Bronchial epithelial cell (primary cell): ENCODE measurements at regions not wholly inside any gene's neighbourhood (a gene's known extent, or its start where the extent isn't known, plus 50 kb on each side); places are given as distances from the start of the nearest gene placed in this dataset.

Source experiments
- DNase-seq: peaks from one replicate; pipeline ENCODE4 v3.0.0-alpha.2; 2010; ENCODE audit warnings: low read depth
- FAIRE-seq: peaks from 2 replicates; lab custom pipeline; 2011; peaks lifted over from hg19 to GRCh38; lab: Jason Lieb, UNC
- H3K27me3 ChIP-seq: 2 replicates; pipeline ENCODE4 v1.5.1; 2011; ENCODE audit warnings: low read length; ENCODE audit not compliant: control insufficient read depth, insufficient read depth
- H3K36me3 ChIP-seq: 2 replicates; pipeline ENCODE4 v1.5.1; 2011; ENCODE audit warnings: low read length; ENCODE audit not compliant: control insufficient read depth, insufficient read depth
- H3K4me3 ChIP-seq: 2 replicates; pipeline ENCODE4 v1.5.1; 2011; ENCODE audit warnings: mild to moderate bottlenecking, low read depth, low read length, control low read depth
- TF ChIP-seq, protein P1 (sequence below): IDR thresholded peaks from 2 replicates; pipeline ENCODE4 v1.5.1; 2011; ENCODE audit warnings: mild to moderate bottlenecking, moderate library complexity, low read length, control low read depth, inconsistent platforms; ENCODE audit not compliant: insufficient read depth, severe bottlenecking

DNA sequence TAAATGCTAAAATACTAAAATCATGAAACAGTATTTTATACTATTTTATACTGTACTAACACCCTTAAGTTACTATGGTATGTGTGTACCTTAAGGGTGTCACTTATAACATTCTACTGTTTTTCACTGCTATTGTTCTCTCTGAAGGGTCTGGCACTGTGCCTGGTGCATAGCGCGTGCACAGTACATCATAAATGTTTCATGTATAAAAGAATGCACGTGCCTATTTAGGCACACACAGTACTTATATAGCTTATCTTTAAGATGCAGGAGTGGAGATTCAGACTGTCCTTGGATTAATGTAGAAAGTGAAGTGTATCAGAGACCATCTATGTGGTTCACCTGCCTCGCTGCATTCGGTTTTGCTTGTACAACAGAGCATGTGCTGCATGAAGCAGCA lies 64.0 kb upstream of the SGK1 start:
- DNase-seq, result no peak
- H3K4me3 ChIP-seq, result no peak overlapping the region
- no peaks in the 10 kb centered on the region for H3K36me3 ChIP-seq
- no peak for FAIRE-seq
- no peaks in the 10 kb centered on the region for H3K27me3 ChIP-seq
- TF ChIP-seq, protein P1, sequence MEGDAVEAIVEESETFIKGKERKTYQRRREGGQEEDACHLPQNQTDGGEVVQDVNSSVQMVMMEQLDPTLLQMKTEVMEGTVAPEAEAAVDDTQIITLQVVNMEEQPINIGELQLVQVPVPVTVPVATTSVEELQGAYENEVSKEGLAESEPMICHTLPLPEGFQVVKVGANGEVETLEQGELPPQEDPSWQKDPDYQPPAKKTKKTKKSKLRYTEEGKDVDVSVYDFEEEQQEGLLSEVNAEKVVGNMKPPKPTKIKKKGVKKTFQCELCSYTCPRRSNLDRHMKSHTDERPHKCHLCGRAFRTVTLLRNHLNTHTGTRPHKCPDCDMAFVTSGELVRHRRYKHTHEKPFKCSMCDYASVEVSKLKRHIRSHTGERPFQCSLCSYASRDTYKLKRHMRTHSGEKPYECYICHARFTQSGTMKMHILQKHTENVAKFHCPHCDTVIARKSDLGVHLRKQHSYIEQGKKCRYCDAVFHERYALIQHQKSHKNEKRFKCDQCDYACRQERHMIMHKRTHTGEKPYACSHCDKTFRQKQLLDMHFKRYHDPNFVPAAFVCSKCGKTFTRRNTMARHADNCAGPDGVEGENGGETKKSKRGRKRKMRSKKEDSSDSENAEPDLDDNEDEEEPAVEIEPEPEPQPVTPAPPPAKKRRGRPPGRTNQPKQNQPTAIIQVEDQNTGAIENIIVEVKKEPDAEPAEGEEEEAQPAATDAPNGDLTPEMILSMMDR, result no peak

DNA sequence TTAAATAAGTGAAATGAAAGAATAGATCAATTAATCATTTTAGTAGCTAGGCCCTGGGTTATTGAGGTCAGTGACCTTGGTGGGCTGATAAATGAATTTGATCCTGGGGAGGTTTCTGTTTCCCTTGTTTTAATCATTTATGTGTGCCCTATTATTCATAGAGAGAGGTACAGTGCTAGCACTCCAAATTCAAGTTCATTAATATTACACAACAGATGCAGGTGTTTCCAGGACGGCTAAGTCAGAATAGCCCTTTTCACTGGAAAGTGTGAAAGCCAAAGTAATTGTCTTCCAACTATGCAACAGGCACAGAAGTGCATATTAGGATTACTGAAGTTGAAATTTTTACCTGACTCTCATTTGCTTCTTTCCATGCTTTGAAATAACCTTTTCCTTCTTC lies 61.7 kb upstream of the SGK1 start:
- no peak overlapping the region for H3K4me3 ChIP-seq
- H3K36me3 ChIP-seq, result no peaks in the 10 kb centered on the region
- TF ChIP-seq, protein P1, result no peak
- FAIRE-seq (no peak), DNase-seq (no peak)
- no peaks in the 10 kb centered on the region for H3K27me3 ChIP-seq

DNA sequence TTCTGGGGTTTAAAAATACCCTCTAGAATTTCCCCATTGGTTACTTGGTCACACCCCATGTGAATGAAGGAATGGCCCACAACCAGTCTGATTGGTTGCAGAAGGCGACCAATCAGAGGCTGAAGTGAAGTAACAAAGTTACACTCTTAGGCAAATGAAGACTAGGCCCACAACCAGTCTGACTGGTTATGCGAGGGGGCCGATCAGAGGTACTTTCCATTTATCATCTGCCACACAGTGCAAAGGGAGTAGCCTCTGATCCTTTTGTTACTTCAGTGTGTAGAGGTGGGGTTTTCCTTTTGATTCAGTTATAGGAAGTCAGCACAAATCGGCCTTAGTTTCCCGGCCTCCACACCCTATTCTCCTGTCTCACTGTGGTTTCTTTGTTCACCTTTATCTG lies 61.2 kb upstream of the SGK1 start:
- TF ChIP-seq, protein P1, result no peak
- peak; percentile 96 for DNase-seq
- Histone ChIP-seq H3K36me3 (no peaks in the 10 kb centered on the region), H3K27me3 (no peaks in the 10 kb centered on the region), H3K4me3 (no peak overlapping the region)
- FAIRE-seq, result peak; percentile 84

DNA sequence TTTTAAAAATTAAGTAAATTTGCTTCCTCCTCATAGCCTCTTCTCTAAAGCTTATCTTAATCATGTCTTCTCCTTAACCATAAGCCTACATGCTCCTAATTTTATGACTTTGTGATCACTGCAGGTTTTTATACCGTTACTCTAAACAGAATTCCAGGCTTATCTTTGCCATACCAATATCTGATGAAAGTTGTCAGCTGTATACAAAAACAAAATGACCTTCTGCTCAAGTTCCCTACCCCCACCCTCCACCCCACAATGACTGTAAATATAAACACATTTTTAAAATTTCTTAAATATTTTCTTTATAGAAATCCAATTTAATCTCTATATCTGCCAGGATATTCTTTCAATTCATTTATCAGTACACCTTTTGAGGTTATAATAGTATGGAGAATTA lies 60.5 kb upstream of the SGK1 start:
- no peak overlapping the region for H3K4me3 ChIP-seq
- FAIRE-seq, result no peak
- no peaks in the 10 kb centered on the region for H3K36me3 ChIP-seq
- TF ChIP-seq, protein P1, result no peak
- DNase-seq, result no peak
- no peaks in the 10 kb centered on the region for H3K27me3 ChIP-seq

DNA sequence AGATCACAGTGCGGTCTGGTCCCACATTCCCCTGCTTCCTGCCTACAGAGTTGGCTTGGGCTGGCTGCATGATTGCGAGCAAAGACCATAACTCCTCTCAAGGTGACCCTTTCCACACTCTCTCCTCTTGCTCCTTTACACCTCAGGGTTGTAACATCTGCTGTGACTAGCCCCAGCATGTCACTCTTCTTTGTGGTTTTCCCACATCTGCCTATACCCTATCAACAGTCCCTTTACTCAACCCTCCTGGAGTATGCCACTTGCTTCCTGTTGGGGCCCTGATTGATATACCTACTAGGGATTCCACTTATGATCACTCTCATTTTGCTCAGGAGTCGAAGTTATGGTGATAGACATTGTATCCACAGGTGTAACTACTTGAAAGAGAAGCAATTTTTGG lies 58.9 kb upstream of the SGK1 start:
- no peak for DNase-seq
- TF ChIP-seq, protein P1, result no peak
- no peaks in the 10 kb centered on the region for H3K27me3 ChIP-seq
- no peaks in the 10 kb centered on the region for H3K36me3 ChIP-seq
- no peak overlapping the region for H3K4me3 ChIP-seq
- peak; percentile 18 for FAIRE-seq

DNA sequence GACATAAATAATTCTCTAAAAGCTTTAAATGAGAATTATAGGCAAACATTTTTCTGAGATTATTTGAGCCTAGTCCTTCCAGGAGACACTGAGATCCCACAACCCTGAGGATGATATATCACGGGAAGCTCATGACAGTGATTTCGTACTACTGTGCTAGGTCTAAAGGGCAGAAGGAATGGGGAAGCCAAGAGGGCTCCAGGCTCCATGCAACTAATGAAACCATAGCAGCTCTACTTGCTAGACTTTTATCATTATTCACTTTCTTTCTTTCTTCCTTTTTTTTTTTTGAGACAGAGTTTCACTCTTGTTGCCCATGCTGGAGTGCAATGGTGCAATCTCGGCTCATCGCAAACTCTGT lies 57.3 kb upstream of the SGK1 start:
- FAIRE-seq (no peak), DNase-seq (no peak)
- Histone ChIP-seq H3K4me3 (no peak overlapping the region), H3K27me3 (no peaks in the 10 kb centered on the region), H3K36me3 (no peaks in the 10 kb centered on the region)
- TF ChIP-seq, protein P1, result no peak
